GM19351 (cell line): ENCODE measurements at regions not wholly inside any gene's neighbourhood (a gene's known extent, or its start where the extent isn't known, plus 50 kb on each side); places are given as distances from the start of the nearest gene placed in this dataset.

Experiments
- ATAC-seq: cut with Tn5 transposase; IDR thresholded peaks from one replicate; pipeline ENCODE4 v1.9.1; 2021; ENCODE audit warnings: mild to moderate bottlenecking, moderate library complexity; ENCODE audit not compliant: unreplicated experiment

DNA sequence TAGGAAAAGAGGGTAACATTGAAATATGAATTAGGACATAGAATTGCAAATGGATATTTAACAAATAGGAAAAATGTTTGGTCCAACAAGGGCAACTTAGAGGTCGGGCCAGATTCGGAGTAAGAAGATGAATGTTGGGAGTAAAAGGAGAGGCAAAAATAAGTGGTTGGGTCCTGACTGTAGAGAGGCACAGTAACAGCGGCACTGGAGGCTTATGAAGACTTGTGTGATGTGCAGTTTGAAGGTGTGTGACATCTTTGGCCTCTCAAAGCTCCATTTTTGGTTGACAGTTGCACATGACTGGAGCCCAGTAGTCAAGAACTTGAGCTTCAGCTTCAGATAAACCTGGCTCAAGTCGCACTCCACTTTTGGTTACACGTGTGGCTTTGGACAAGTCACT lies 109.9 kb upstream of the PAXBP1 start:
- no peak for ATAC-seq

DNA sequence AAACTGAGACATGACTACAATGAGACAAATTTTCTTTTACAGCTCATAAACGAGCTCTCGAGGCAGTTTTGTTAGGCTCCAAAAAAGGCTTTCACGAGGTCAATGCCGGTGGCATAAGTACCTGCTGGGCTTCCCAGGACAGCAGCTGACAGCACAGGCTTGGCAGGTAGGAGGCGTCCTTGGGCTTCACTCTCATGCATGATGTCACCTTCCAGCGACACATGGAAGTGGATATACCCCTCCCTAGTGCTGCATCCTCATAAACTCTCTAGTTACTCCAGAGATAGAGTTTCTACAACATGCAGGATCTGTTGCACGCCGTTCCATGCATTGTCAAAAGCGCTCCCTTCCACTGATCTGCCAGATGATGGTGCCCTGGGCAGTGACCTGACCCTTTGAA lies 112.5 kb upstream of the PAXBP1 start:
- no peak for ATAC-seq

- no peak for ATAC-seq
These were observed 114.8 kb upstream of the PAXBP1 start for GRCh38 chr21:32886339-32886738.

DNA sequence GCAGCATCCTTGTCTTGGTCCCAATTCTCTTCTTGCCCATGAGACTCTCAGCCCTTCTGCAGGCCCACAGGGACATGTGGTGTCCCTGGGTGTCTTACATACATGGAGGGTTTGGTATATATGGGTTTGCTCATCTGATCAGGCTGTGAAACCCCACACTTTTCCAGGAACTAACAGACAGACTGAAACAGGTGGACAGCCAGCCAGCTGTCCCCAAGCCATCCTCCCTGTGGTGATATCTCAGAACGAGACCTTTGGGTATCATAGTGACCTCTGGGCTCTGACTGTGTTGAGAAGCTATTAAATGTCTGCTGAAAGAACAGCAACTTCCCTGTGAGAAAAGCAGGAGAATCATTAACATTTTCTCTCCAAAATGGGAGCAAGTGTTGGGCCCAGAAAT lies 115.5 kb upstream of the PAXBP1 start:
- no peak for ATAC-seq

DNA sequence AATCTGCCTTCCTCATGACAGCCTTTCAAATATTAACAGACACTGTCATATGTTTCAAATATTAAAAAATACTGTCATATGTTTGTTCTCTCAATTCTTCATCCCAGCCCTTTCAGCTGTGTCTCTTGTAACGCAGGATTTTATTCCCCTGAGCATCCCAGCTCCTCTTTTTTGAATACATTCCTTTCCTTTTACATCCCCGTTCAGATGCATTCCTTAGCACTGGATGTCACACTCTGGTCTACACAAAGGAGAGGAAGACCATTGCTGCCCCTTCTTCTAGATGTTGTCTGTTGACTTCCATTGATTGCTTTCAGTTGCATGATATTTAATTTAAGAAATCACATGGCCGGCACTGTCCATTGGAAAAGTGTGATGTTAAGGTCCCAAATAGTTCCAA lies 117.4 kb upstream of the PAXBP1 start:
- ATAC-seq: no peak

- ATAC-seq: no peak
These were observed 118.0 kb upstream of the PAXBP1 start for GRCh38 chr21:32889596-32889995.

DNA sequence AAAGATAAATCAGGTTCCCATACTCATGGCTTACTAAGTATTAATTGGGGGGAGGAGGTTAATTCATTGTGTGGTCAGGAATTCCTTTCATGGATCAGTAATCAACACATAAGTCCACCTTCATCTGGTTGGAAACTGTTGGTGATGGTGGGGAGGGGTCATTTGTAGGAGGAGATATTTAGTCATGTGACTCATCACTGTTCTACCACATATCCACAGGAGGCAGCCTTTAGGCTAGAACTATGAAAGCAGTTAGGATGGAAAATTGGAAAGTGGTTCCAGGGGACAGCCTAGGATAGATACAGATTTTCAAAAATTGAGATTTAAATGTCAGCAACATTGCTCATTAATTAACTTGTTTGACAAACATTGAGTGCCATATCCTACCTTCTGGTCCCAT lies 122.8 kb upstream of the PAXBP1 start:
- ATAC-seq: no peak

- ATAC-seq: no peak
These were observed 124.9 kb upstream of the OLIG2 start for GRCh38 chr21:32900814-32901213.

GRCh38 chr21:32907521-32907920 lies 118.2 kb upstream of the OLIG2 start:
- ATAC-seq: no peak

GRCh38 chr21:32908534-32908933 lies 117.2 kb upstream of the OLIG2 start:
- no peak for ATAC-seq

DNA sequence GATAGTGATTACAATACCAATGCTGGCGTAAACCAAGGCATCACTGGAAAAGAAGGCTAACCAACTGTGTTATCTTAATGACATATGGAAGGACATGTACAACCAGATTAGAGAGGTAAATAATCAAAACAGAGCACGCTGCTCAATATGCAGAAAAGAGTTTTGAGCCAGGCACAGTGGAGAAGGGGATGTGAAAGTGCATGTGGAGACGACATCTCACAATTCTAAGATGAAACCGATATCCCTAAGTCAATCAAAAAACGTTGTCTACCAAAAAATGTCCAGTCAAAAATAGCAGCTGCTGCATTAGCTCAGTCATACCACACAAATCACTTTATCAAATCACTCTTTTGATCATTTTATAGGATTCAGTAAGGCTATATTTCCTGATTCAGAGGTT lies 116.3 kb upstream of the OLIG2 start:
- no peak for ATAC-seq

- no peak for ATAC-seq
These were observed 111.2 kb upstream of the OLIG2 start for GRCh38 chr21:32914424-32915039.

DNA sequence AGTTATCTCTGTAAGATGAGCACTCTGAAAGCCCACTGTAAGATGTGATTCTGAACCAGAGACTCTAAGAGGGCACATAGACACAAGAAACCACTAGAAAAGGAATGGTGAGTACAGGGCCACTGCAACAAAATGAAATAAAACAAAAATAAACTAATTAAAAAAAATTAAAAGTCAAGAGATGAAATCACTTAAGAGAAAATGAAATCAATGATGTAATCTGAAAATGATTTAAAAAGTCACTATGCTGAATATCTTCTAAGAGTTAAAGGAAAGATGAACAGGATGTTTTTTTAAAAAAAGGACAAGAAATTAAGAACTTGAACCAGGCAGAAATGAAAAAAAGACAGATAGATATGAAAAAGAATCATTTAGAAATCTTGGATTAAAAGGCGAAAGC lies 110.6 kb upstream of the OLIG2 start:
- no peak for ATAC-seq

DNA sequence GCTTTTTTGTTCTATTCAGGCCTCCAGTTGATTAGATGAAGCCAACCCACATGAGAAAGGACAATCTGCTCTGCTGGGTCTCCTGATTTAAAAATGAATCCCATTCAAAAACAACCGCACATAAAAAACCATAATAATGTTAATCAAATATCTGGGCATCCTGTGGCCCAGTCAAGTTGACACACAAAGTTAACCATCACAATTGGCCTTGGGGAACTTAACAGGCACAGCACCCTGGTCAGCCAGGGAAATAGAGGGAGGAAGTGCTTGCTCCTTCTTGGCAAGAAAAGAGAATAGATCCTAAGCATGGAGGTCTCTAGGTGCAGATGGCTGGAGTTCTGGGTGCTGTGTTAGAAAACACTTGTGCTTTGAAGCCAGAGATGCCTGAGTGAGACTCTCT lies 109.6 kb upstream of the OLIG2 start:
- ATAC-seq: no peak

DNA sequence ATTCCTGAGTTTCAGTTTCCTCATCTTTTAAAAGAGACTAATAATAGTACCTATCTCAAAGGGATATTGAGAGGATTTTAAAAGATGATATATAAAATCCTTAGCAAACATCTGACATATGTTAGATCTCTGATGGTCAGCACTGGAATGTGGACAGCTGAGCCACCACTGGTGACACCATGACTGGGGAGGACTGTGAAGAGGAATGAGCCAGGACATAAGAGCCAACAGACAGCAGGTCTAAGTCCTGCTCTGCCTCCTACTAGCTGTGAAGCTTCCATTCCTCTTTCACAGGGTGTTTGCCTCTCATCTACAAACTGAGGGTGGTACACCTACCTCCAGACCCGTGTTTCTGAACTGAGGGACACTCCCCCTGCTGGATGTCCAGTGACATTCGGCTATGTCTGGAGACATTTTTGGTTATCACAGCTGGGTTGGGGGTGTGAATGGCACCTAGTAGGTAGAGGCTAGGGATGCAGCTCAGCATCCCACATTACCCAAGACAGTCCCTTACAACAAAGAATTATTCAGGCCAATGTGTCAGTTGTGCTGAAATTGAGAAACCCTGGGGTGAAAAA lies 109.1 kb upstream of the OLIG2 start:
- ATAC-seq: no peak

GRCh38 chr21:32917362-32918135 lies 108.2 kb upstream of the OLIG2 start:
- no peak for ATAC-seq

- no peak for ATAC-seq
These were observed 107.1 kb upstream of the OLIG2 start for GRCh38 chr21:32918478-32919120.

- no peak for ATAC-seq
These were observed 105.3 kb upstream of the OLIG2 start for GRCh38 chr21:32920474-32920873.

- no peak for ATAC-seq
These were observed 104.0 kb upstream of the OLIG2 start for GRCh38 chr21:32921632-32922230.

DNA sequence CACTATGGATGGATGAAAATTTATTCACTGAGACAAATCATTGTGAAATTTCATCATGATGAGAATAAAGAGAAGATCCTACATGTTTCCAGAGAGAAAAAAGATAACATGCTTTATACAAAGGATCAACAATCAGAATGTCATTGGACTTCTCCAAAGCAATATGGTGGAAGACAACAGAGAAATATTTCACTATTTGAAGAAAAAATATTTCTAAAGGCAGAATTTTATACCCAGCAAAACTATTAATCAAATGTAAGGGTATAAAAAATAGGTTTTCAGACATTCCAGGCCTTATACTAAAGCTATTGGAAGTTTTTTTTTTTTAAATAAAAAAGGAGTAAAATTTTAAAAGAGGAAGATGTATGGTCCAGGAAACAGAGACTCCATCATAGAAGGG lies 100.6 kb upstream of the OLIG2 start:
- no peak for ATAC-seq

DNA sequence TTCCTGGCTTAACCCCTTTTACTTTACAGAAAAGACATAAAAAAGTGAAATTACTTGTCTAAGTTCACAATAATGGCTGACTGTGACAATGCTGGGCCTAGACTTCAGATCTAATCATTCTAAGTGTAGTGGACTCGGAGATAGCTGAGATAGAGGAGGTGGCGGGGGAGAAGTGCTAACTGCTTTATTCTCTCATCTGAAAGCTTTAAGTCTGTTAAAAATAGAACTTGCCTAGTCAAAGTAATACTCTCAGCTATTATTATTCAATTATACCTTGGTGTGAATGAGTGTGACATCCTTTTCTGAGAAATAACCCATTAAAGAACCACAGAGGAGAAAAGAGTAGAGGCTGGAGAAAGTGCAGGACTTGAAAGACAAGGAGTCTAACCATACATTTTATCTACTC lies 96.1 kb upstream of the OLIG2 start:
- peak; percentile 74 for ATAC-seq

DNA sequence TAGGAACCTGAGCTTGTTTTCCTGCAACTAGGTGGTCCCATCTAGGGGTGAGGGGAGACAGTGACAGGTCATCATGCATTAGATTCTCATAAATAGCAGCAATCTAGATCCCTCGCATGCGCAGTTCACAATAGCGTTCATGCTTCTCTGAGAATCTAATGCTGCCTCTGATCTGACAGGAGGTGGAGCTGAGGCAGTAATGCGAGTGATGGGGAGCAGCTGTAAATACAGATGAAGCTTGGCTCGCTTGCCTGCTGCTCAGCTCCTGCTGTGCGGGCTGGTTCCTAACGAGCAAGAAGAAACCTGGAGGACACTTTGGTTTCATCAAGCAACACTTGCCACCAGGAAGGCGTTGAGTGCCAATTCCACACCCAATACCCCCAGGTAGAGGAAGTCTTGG lies 95.1 kb upstream of the OLIG2 start:
- ATAC-seq: no peak
